ENCODE measurements at regions not wholly inside any gene's neighbourhood (a gene's known extent, or its start where the extent isn't known, plus 50 kb on each side); places are given as distances from the start of the nearest gene placed in this dataset.

DNA sequence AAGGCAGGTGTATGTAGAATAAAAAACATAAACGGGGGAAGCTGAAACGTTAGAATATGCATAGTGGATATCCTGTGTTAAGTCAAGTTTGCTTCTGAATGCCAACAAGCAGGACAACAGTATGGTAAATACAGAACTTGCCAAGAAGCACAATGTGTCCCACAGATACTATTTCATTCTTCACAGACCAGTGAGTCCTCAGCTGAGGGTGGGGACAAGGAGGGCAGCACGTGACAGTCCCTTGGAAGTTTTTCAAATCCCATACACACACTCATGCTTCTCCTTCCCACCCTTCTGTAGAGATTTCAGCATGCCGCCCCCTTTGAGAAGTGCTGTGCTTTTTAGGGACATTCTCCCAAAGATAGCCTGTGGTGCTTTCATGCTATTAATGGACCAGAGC, 268.5 kb upstream of the ECI2 start:
- no peak overlapping the region for H3K27ac Mint-ChIP-seq
- no peaks in the 10 kb centered on the region for H3K27me3 Mint-ChIP-seq (ENCODE audit: low read depth)
- peaks cover 4% of the 10 kb centered on the region for H3K4me1 Mint-ChIP-seq (ENCODE audit: low read depth)
- H3K36me3 Mint-ChIP-seq (ENCODE audit: low read depth) = no peaks in the 10 kb centered on the region
- peaks cover 16% of the 10 kb centered on the region for H3K9me3 Mint-ChIP-seq
- no peak overlapping the region for H3K4me3 Mint-ChIP-seq

DNA sequence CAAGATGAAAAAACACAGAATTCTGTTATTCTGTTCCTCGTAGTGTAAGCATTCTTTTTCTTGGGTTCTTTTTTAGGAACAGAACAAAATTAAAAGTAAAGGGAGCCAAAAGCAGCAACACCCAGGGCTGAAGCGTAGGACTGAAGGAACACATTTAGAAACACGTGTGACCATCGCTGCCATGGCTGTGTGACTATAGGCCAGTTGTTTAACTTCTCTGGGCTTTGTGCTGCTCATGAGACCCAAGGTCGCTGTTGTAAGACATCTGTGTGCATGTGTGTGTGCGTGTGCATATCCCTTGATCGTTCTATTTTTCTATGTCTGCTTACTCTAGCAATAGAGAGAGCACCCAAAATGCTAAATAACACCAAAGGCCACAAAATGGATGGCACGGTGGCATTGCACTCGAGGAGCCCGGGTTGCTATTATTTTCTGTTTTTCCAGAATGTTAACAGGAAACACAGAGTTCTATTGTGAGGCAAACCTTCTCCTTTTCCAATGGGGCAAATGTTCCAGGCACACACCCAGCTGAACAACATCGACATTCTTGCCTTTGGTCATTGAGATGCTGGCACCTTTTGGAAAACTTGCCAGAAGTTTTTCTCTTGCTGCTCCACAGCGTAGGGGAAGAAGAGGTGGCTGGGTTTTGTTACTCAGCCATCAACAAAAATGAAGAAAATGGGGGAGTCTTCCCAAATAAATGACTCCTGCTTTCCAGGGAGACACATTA, 267.8 kb upstream of the ECI2 start:
- H3K4me1 Mint-ChIP-seq (ENCODE audit: low read depth) = peaks cover 4% of the 10 kb centered on the region
- H3K36me3 Mint-ChIP-seq (ENCODE audit: low read depth) = no peaks in the 10 kb centered on the region
- H3K9me3 Mint-ChIP-seq = peaks cover 11% of the 10 kb centered on the region
- no peak overlapping the region for H3K27ac Mint-ChIP-seq
- H3K4me3 Mint-ChIP-seq = no peak overlapping the region
- H3K27me3 Mint-ChIP-seq (ENCODE audit: low read depth) = no peaks in the 10 kb centered on the region

DNA sequence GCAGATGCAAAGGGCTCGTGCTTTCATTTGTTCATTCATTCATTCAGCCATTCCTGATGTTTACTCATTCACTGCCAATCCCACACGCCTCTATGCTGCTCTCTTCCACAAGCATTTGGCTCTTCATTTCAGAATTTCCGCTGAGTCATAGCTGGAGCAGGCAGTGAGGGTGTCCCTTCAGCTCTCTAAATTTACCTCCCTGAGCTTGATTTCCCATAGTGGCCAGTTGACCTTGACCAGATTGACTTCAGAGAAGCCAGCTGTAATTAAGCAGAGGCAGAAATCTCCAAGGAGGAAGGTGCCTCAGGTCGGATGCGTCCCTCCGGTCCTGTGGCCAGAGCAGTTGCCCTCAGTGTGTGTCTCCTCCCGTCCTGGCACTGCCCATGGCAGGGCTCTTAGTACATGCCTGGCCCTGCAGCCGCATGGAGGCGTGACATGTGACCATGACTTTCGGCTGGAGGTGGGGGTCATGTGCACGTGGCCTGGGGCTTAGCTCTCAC, 267.2 kb upstream of the ECI2 start:
- Mint-ChIP-seq H3K36me3 (ENCODE audit: low read depth) (no peaks in the 10 kb centered on the region), H3K4me3 (no peak overlapping the region), H3K27ac (no peak overlapping the region), H3K9me3 (peaks cover 10% of the 10 kb centered on the region), H3K27me3 (ENCODE audit: low read depth) (no peaks in the 10 kb centered on the region), H3K4me1 (ENCODE audit: low read depth) (peaks cover under 1% of the 10 kb centered on the region)

DNA sequence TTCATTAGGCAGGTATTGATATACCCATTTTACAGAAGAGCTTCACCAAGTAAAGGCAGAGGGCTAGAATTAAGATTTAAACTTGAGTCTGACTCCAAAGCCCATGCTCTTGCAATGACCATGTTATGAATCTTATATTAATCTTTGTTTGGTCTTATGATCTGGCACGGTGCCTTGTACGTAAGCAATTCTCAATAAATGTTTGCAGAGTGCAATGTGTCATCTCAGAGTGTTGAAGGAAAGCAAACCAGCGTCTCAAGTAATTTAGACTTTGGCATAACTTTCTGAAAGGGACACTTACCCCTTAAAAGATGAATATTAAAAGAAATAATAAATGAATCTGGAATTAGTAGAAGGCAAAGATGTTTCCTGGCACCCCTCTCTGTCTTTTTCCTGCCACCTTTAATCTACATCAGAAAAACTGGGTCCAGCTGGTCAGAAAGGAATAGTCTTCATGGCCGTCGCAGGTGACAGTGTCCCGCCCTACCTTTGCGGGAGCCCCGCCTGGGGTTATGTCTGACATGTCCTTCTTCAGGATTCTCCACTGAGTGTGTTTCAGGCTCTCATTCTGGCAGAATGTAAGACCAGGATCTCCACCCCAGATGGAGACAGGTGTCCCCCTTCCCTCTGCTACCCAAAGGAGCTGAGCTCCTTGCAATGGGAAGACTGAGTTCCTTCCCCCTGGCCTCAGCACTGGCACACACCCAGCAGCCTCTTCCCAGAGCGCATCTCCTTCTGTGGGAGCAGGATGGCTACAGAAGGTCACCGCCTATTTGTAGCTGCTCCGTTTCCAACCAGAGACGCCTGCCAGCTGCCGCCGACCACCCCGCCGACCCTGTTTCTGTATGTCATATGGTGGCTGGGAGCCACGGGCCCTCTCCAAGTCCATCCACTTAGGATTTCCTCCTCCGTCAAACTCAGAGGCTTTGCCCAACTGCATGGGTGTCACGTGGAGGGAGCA, 266.3 kb upstream of the ECI2 start:
- H3K4me1 Mint-ChIP-seq (ENCODE audit: low read depth) = no peaks in the 10 kb centered on the region
- no peaks in the 10 kb centered on the region for H3K36me3 Mint-ChIP-seq (ENCODE audit: low read depth)
- H3K27me3 Mint-ChIP-seq (ENCODE audit: low read depth) = no peaks in the 10 kb centered on the region
- no peak overlapping the region for H3K27ac Mint-ChIP-seq
- no peak overlapping the region for H3K4me3 Mint-ChIP-seq
- peaks cover 5% of the 10 kb centered on the region for H3K9me3 Mint-ChIP-seq

DNA sequence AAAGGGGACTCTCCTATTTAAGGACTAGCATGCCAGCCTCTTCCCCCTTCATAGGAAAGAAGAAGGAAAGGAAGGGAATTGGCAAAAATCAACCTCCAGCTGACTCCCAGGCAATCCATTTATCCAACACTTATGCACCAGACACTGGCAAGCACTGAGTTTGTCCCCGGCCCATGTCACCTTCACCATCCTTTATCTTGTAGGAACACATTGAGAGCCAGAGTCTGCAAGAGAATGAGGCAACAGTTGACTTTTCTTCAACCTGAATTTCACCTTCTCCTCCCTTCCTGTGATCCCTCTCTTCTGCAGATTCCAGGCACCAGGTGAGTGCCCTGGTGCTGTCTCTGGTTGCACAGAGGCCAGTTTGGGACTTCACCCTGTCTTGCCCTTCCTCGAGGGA, 264.3 kb upstream of the ECI2 start:
- no peaks in the 10 kb centered on the region for H3K36me3 Mint-ChIP-seq (ENCODE audit: low read depth)
- H3K27ac Mint-ChIP-seq = no peak overlapping the region
- no peak overlapping the region for H3K4me3 Mint-ChIP-seq
- H3K9me3 Mint-ChIP-seq = no peaks in the 10 kb centered on the region
- H3K27me3 Mint-ChIP-seq (ENCODE audit: low read depth) = peaks cover 3% of the 10 kb centered on the region
- H3K4me1 Mint-ChIP-seq (ENCODE audit: low read depth) = no peaks in the 10 kb centered on the region

GRCh38 chr6:4398791-4399190, 263.4 kb upstream of the ECI2 start:
- Mint-ChIP-seq H3K27ac (no peak overlapping the region), H3K4me1 (ENCODE audit: low read depth) (no peaks in the 10 kb centered on the region), H3K9me3 (no peaks in the 10 kb centered on the region), H3K36me3 (ENCODE audit: low read depth) (no peaks in the 10 kb centered on the region), H3K27me3 (ENCODE audit: low read depth) (peaks cover 6% of the 10 kb centered on the region), H3K4me3 (no peak overlapping the region)

DNA sequence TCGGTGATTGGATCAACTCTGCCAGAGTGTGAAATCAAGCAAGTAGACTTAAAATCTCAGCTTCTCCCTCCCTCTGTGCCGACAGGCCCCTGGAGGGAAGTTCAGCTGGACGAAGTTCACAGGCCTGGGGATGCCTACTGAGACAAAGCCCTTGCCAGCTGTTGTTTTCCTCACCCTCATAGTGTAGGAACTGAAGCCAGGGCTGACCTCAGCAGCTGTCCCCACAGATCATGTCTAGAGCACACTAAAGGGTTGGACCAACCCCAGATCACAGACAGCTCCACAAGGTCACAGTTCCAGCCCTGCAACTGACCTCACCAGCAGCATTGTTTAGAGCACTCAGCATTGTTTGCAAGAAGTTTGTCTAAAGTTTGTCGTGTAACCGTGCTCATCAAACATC, 261.9 kb upstream of the ECI2 start:
- H3K27ac Mint-ChIP-seq = no peak overlapping the region
- H3K27me3 Mint-ChIP-seq (ENCODE audit: low read depth) = peaks cover 6% of the 10 kb centered on the region
- no peaks in the 10 kb centered on the region for H3K4me1 Mint-ChIP-seq (ENCODE audit: low read depth)
- no peaks in the 10 kb centered on the region for H3K9me3 Mint-ChIP-seq
- no peak overlapping the region for H3K4me3 Mint-ChIP-seq
- H3K36me3 Mint-ChIP-seq (ENCODE audit: low read depth) = no peaks in the 10 kb centered on the region

DNA sequence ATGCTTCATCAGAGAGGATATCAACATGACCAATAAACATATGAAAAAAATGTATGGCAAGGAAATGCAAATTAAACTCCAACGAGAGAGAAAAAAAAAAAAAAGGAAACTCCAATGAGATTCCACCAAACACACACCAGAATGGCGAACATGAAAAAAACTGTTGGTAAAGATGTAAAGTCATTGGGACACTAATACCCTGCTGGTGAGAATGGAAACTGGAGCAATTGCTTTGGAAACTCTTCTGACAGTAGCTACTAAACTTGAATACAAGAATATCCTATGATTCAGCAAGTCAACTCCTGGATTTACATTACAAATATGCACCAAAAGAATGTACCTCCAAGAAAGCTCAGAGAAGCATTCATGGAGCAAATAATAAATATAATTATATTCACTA, 260.7 kb upstream of the ECI2 start:
- no peaks in the 10 kb centered on the region for H3K4me1 Mint-ChIP-seq (ENCODE audit: low read depth)
- H3K36me3 Mint-ChIP-seq (ENCODE audit: low read depth) = no peaks in the 10 kb centered on the region
- H3K27ac Mint-ChIP-seq = no peak overlapping the region
- H3K27me3 Mint-ChIP-seq (ENCODE audit: low read depth) = peaks cover 6% of the 10 kb centered on the region
- no peaks in the 10 kb centered on the region for H3K9me3 Mint-ChIP-seq
- no peak overlapping the region for H3K4me3 Mint-ChIP-seq

DNA sequence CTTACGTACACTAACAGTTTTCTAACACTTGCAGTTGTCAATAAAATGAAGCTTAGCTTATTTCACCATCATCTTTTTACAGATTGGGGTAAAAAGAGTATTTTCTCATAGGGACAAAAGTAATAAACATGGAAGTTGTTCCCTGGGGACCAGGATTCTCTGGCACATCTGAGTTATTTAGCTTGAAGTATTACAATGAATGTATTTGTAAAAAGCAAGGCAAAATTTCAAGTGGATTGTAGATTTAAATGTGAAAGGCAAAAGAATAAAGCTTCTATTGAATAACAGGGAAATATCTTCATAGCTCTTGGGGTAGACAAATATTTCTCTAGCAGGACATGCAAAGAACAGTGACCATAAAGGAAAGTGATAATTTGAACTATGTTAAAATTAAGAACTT, 260.0 kb upstream of the ECI2 start:
- no peaks in the 10 kb centered on the region for H3K4me1 Mint-ChIP-seq (ENCODE audit: low read depth)
- no peak overlapping the region for H3K27ac Mint-ChIP-seq
- no peaks in the 10 kb centered on the region for H3K9me3 Mint-ChIP-seq
- H3K36me3 Mint-ChIP-seq (ENCODE audit: low read depth) = no peaks in the 10 kb centered on the region
- peaks cover 6% of the 10 kb centered on the region for H3K27me3 Mint-ChIP-seq (ENCODE audit: low read depth)
- no peak overlapping the region for H3K4me3 Mint-ChIP-seq

GRCh38 chr6:4394786-4395185, 259.4 kb upstream of the ECI2 start:
- H3K4me1 Mint-ChIP-seq (ENCODE audit: low read depth) = no peaks in the 10 kb centered on the region
- no peak overlapping the region for H3K27ac Mint-ChIP-seq
- H3K9me3 Mint-ChIP-seq = no peaks in the 10 kb centered on the region
- peaks cover 6% of the 10 kb centered on the region for H3K27me3 Mint-ChIP-seq (ENCODE audit: low read depth)
- H3K4me3 Mint-ChIP-seq = no peak overlapping the region
- no peaks in the 10 kb centered on the region for H3K36me3 Mint-ChIP-seq (ENCODE audit: low read depth)

- Mint-ChIP-seq H3K27ac (no peak overlapping the region), H3K9me3 (peaks cover 19% of the 10 kb centered on the region), H3K4me3 (no peak overlapping the region)
Observed at GRCh38 chr6:4388675-4389074, 253.3 kb upstream of the ECI2 start.

GRCh38 chr6:4384656-4385055, 249.3 kb upstream of the ECI2 start:
- H3K27ac Mint-ChIP-seq = no peak overlapping the region
- no peaks in the 10 kb centered on the region for H3K4me1 Mint-ChIP-seq (ENCODE audit: low read depth)
- peaks cover 47% of the 10 kb centered on the region for H3K9me3 Mint-ChIP-seq
- no peak overlapping the region for H3K4me3 Mint-ChIP-seq
- no peaks in the 10 kb centered on the region for H3K27me3 Mint-ChIP-seq (ENCODE audit: low read depth)
- H3K36me3 Mint-ChIP-seq (ENCODE audit: low read depth) = no peaks in the 10 kb centered on the region

More at GRCh38 chr6:4388675-4389074, 253.3 kb upstream of the ECI2 start:
- H3K27me3 Mint-ChIP-seq (ENCODE audit: low read depth) = no peaks in the 10 kb centered on the region
- H3K4me1 Mint-ChIP-seq (ENCODE audit: low read depth) = no peaks in the 10 kb centered on the region
- H3K36me3 Mint-ChIP-seq (ENCODE audit: low read depth) = no peaks in the 10 kb centered on the region

- H3K27me3 Mint-ChIP-seq (ENCODE audit: low read depth) = no peaks in the 10 kb centered on the region
- H3K36me3 Mint-ChIP-seq (ENCODE audit: low read depth) = no peaks in the 10 kb centered on the region
- no peak overlapping the region for H3K4me3 Mint-ChIP-seq
- H3K27ac Mint-ChIP-seq = no peak overlapping the region
- peaks cover 47% of the 10 kb centered on the region for H3K9me3 Mint-ChIP-seq
- H3K4me1 Mint-ChIP-seq (ENCODE audit: low read depth) = no peaks in the 10 kb centered on the region
Observed at GRCh38 chr6:4383910-4384638, 248.7 kb upstream of the ECI2 start.

DNA sequence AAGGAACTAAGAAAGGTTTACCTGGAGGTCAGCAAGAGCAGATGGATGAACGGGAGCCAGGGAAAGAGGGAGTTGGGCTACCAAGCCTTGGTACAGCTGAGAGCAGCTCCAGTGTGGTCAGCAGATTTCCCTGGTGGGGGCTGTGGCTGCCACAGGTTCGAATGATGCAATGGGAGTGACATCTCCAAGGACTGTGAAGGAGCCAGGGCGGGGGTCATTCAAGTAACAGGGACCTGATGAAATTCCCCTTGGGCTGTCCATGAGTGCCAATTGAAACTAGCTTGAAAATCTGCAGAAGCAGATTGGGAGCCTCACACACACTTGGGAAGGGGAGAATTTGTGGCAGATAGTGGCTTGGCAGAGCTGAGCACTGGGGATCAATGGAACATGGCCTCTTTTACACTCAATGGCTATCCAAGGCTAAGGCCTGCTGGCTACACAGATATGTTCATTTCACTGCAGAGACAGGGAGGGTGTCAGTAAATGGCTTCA, 247.0 kb upstream of the ECI2 start:
- H3K4me1 Mint-ChIP-seq (ENCODE audit: low read depth) = no peaks in the 10 kb centered on the region
- H3K27me3 Mint-ChIP-seq (ENCODE audit: low read depth) = no peaks in the 10 kb centered on the region
- peaks cover 47% of the 10 kb centered on the region for H3K9me3 Mint-ChIP-seq
- no peak overlapping the region for H3K27ac Mint-ChIP-seq
- H3K36me3 Mint-ChIP-seq (ENCODE audit: low read depth) = no peaks in the 10 kb centered on the region
- no peak overlapping the region for H3K4me3 Mint-ChIP-seq
